Brain pericyte (primary cell): ENCODE measurements at regions not wholly inside any gene's neighbourhood (a gene's known extent, or its start where the extent isn't known, plus 50 kb on each side); places are given as distances from the start of the nearest gene placed in this dataset.
A peak's percentile ranks its signal among the peaks of the same experiment; 100 is the strongest.

Source experiments
- DNase-seq: peaks from one replicate; pipeline ENCODE4 v3.0.0-alpha.2; 2012; ENCODE audit warnings: low read depth, low spot score

- peak; percentile 65 for DNase-seq
Observed at GRCh38 chr10:3467052-3467951, 294.7 kb upstream of the PITRM1 start.

- DNase-seq: no peak
Observed at GRCh38 chr10:3465406-3465891, 292.9 kb upstream of the PITRM1 start.

- no peak for DNase-seq
Observed at GRCh38 chr10:3464760-3465405, 292.3 kb upstream of the PITRM1 start.

- DNase-seq: no peak
Observed at GRCh38 chr10:3460420-3461128, 288.0 kb upstream of the PITRM1 start.

GRCh38 chr10:3455385-3456334 lies 283.1 kb upstream of the PITRM1 start:
- DNase-seq: no peak

GRCh38 chr10:3452683-3453361 lies 280.2 kb upstream of the PITRM1 start:
- DNase-seq: no peak

GRCh38 chr10:3452173-3452626 lies 279.6 kb upstream of the PITRM1 start:
- DNase-seq: peak; percentile 84

GRCh38 chr10:3451516-3452172 lies 279.1 kb upstream of the PITRM1 start:
- DNase-seq: no peak

GRCh38 chr10:3446221-3446620 lies 273.6 kb upstream of the PITRM1 start:
- DNase-seq: no peak

GRCh38 chr10:3445648-3446047 lies 273.1 kb upstream of the PITRM1 start:
- DNase-seq: no peak

- no peak for DNase-seq
Observed at GRCh38 chr10:3442451-3442990, 269.9 kb upstream of the PITRM1 start.

GRCh38 chr10:3439183-3439582 lies 266.6 kb upstream of the PITRM1 start:
- no peak for DNase-seq

GRCh38 chr10:3438606-3439005 lies 266.0 kb upstream of the PITRM1 start:
- DNase-seq: no peak

GRCh38 chr10:3435671-3436070 lies 263.1 kb upstream of the PITRM1 start:
- DNase-seq: no peak

GRCh38 chr10:3433988-3434387 lies 261.4 kb upstream of the PITRM1 start:
- no peak for DNase-seq

- no peak for DNase-seq
Observed at GRCh38 chr10:3433131-3433530, 260.5 kb upstream of the PITRM1 start.

GRCh38 chr10:3432081-3432825 lies 259.7 kb upstream of the PITRM1 start:
- DNase-seq: no peak

GRCh38 chr10:3430501-3430900 lies 257.9 kb upstream of the PITRM1 start:
- no peak for DNase-seq

GRCh38 chr10:3429676-3430075 lies 257.1 kb upstream of the PITRM1 start:
- no peak for DNase-seq
